GM18508 (cell line): ENCODE measurements at regions not wholly inside any gene's neighbourhood (a gene's known extent, or its start where the extent isn't known, plus 50 kb on each side); places are given as distances from the start of the nearest gene placed in this dataset.

Experiments used
- ATAC-seq: cut with Tn5 transposase; IDR thresholded peaks from one replicate; pipeline ENCODE4 v1.9.1; 2021; ENCODE audit warnings: moderate number of reproducible peaks; ENCODE audit not compliant: insufficient read depth, unreplicated experiment

DNA sequence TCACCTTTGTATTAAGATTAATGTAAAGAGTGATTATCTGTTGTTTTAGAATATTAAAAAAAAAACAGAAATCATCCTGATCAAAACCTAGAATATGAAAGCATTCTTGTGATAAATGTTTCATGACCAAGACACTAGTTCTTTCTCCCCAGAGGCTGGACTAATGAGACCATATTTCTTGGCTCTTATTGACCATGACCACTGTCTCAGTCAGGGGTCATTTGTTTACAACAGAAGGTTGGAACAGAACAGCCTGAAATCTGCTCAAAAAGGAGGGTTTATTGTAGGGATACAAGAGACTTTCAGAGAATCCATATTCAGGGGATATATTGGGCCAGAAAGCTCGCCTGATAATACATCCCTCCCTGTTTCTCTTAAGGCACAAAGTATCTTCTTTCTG, 87.7 kb downstream of the TMEM30B start:
- no peak for ATAC-seq

DNA sequence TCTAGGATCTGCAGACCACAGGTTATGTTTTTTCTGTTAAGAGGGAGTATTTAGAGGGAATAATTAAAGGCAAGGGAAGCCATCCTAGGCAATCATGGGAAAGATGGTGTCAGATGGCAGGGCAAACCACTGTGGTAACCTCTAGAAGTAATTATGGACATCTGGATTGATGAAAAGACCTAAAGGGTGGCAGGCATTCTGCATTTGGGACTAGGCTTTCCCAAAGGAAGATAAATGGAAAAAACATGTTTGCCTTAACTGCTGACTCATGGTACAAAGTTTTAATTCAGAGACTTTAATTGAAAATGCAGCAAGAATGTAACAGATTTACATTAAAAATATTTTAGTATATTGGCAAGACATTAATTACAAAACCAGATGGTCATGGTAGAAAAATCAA, 88.1 kb downstream of the TMEM30B start:
- no peak for ATAC-seq

DNA sequence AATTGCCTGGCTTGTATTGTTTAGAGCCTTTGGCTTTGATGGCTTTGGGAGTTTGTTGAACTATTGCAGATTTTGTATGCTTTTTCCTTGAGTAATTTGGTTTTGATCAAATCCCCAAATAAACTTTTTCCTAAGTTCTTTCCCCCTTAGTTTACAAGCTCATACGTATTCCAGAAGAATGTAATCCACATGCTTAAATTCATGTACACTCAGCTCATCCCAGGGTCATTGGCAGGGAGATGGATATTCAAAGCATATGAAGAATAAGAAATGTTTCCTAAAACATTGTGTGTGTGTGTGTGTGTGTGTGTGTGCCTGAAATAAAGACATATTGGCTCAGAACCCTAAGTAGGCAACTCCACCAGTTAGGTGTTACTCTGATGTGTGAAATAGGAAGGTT, 89.4 kb downstream of the TMEM30B start:
- ATAC-seq, result no peak

DNA sequence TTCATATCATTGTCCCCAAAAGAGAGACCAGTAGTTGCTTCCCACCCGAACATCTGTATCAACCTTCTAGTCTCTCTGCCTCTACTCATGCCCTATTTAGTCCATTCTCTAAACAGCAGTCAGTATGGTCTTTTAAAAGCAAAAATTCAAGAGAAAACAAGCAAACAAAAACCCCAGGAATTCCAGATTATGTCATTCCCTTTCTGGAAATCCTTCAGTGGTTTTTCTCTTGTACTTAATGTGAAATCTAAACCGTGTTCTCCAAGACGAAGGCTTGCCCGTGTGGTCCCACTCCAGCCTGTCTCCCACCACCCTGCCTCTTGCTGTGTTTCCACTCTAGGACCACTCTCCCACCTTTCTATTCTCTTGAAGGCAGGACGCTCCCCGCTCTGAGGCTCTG, 90.8 kb downstream of the TMEM30B start:
- no peak for ATAC-seq

DNA sequence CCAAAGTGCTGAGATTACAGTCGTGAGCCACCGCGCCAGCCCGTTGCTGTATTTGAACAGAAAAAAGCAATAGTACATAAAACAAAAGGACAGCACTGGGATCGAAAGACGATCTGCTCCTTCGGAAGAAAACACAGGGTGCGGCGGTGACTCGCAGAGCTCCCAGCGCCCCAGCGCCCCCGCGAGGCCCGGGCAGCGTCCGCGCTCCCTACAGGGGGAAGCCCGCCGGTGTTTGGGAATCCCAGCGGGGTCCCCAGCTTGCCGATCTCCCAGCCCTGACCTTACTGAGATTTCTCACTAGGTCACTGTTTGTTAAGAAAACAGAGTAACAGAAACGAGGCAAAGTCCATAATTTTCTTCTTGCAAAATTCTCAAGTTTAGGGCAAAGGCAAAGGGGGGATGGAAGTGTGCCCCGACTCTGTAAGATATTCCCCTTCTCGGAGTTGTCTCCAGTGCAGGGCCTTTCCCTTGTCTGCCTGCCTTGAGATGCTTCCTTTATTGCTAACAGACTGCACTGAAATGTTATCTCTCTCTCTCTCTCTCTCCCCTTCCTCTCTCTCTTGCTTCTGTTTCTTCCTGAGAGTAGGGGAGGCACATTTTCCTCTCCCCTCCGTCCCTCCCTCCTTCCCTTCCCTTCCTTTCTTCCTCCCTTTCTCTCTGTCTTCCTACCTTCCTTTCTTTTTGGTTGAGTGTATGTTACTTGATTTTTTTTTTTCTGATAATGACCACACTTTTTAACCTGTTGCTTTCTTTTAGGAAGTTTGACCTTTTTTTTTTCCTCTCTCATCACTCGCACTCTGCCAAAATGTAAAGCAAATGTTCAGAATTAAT, 91.9 kb downstream of the TMEM30B start:
- ATAC-seq, result no peak

DNA sequence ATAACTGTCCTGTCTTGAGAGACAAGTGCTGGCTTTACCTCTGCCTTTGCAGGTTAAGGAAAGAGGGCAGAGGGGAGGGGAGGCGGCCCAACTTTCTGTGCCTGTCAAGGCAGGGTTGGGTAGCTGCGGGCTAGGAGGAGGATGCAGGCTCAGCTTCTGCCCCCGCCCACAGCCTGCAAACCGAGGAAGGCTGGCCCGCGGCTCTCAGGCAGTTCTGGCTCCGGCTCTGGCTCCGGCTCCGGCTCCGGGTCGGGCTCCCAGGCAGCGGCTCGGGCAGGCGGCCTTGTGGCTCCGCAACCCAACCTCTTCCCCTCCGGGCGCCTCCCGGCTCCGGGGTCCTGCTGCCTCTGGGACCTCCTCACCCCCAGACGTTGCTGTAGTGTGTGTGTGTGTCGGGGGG, 92.9 kb downstream of the TMEM30B start:
- ATAC-seq, result no peak

DNA sequence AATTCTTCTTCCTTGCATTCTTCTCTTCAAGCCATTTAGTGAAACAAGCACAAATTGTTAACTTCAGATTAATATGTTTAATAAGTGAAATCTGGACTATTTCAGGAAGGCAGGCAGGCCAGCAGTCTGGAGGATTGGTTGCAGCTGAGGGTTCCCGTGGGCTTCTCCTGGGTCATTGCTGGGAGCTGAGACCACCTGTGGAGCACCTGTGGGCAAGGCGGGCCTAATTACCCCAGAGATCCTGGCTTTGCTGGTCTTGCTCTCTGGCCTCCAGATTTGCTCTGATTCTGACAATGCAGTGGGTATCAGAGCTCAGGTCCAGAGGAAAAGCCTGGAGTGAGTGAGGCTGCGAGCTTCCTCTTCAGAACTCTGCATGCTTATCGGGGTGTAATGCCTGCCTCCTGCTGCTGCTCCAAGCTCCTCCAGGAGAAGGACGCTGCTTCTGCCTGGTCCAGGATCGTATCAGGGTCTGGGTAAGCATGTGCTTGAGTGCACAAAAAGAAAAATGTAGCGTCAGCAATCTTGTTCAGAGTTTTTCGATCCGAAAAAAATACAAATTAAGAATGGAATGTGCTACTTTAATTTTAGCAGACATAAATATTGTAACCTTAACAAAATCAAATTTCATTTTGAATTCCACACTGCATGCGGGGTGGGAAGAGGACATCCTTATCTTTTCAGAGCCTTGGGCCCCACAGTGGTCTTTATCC, 93.8 kb downstream of the TMEM30B start:
- no peak for ATAC-seq

DNA sequence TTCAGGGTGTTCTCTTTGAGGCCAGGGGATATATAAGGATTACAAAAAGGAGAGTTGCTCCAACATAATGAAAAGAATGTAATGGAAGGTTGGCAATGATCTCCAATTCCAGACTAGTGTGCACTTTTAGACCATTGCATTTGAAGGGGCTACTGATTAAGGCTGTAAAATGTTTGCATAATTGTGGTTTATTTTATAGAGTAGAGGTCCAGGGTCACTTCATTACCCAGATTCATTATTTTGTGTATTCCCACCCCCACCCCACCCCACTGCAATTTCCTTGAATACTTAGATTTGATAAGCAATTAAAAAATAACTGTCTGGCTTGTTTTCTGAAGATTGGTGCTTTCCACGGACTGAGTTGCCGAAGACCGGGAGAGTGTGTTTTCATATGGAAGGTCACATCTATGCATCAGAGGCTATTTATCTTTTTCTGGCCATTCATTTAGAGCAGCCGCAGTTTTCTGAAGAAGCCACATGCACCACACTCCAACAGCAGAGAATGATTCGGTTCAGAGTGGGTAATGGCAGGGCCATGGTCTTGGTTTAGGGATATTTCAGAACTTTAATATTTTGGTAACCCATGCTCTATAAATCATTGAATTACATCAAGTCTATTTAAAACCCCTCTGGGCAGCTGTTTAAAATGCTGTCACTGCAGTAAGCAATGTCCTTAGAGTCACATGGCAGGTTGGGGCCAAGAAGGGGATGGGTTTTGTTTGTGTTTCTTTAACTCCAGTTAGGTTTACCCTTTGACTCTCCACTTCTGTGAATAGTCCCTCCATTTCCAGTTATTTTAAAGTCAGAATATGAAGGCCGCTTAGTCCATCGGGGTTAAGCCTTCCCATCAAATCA, 94.6 kb downstream of the TMEM30B start:
- no peak for ATAC-seq

DNA sequence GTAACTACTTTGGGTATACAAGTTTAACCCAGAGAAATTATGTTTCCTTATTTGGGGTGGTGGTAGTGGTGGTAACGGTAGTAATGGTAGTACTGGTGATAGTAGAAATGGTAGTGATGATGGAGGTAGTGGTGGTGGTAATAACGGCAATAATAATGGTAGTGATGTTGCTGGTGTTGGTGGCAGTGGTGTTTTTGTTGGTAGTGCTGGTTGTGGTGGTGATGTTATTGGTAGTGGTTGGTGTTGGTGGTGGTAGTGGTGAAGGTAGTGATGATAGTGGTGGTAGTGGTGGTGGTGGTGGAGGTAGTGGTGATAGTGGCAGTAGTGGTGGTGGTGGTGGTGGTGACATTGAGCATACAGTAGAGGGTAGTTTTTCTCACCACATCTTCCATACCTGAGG, 95.6 kb downstream of the TMEM30B start:
- no peak for ATAC-seq

DNA sequence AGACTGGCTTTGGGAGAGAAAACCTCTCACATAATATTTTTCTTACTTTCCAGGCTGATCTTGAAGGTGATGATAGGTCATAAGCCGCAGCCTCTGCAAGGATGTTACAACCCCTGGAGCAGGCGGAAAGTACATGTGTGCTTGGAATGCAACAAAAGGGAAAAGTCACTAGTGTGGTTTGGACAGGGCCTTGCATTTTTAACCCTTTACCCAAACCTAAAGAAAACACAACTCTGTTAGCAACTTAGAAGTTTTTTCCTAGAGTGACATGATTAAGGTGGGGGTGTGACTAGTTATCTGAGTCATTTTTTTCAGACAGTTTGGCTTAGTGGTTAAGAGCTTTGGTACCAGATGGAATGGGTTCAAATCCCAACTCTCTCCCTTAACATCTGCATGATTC, 97.0 kb downstream of the TMEM30B start:
- no peak for ATAC-seq

DNA sequence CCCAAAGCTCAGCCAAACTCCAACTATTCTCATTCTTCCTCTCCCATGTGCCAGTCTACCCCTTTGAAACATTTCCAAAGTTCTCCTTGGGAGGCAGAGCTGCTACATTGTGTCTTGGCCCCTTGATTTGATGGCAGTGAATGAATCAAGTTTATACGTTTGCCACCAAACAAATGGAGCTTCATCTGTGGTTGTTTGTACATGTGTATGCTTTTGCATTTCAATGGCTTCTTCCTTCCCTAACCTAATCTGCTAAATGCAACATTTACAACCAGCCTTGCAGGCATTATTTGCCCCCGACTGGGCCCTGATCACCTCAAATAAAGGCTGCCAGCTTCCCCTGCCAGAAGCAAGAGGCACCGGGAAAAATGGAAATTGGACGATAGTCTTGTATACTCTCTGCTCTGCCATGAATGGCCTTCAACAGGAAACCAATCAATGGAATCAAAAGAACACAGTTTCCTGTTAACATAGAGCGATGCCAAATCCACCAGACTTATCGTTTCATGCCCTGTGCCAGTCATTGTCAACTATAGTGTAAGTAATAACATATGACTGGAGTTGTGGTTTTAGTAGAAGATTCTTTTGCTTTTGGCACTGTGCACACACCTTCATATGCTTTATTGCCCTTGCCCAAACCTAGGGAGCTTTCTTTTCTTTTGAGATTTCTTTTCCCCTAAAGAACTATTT, 97.8 kb downstream of the TMEM30B start:
- no peak for ATAC-seq

DNA sequence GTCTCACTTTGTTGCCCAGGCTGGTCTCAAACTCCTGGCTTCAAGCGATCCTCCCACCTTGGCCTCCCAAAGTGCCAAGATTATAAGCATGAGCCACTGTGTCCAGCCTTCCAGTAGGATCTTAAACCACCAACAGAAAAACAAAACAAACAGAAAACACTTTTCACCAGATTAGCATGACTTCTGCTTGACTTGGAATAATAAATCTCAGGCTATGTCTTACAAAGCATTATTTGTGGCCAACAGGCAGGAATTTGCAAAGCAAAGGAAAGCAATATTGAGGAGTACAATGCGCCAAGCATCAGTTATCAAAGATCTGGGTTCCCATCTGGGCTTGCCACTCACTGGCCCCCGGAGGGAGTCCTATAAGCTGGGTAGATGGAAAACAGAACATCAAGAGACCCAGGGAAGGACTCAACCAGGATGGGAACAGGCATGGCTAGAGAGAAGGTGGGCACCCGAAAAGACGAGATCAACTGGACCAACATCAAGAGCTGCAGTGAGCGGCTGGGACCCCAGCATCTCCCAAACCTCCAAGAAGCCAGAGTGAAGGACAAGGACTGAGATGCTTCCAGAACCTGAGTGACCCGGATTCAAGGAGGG, 101.2 kb downstream of the TMEM30B start:
- no peak for ATAC-seq

DNA sequence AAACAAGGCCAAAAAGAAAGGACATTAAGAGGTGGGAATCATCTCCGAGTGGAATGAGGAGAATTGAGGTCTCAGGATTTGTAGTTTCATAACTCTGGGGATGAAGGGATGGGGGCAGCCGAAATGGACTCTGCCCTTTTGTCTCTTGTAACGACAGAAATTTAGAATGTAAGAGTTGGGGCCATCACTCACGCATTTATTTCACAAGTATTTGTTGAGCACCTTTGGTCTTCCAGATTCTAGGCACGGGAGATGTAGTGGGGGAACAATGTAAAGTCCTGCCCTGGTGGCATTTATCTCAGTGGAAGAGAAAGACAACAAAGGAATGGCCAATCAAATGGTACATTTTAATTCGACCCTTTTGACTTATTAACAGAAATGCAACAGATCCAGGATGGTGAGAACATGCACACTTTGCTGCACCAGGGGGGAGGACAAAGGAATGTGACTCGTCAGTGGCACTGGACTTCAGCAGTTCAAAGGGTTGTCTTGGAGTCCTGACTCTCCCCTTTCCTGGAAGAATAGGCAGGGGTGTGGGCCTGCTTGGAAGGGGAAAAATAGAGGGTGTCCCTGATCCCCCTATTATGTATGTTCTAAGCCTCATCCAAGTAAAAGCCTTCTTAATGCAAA, 102.0 kb downstream of the TMEM30B start:
- no peak for ATAC-seq

DNA sequence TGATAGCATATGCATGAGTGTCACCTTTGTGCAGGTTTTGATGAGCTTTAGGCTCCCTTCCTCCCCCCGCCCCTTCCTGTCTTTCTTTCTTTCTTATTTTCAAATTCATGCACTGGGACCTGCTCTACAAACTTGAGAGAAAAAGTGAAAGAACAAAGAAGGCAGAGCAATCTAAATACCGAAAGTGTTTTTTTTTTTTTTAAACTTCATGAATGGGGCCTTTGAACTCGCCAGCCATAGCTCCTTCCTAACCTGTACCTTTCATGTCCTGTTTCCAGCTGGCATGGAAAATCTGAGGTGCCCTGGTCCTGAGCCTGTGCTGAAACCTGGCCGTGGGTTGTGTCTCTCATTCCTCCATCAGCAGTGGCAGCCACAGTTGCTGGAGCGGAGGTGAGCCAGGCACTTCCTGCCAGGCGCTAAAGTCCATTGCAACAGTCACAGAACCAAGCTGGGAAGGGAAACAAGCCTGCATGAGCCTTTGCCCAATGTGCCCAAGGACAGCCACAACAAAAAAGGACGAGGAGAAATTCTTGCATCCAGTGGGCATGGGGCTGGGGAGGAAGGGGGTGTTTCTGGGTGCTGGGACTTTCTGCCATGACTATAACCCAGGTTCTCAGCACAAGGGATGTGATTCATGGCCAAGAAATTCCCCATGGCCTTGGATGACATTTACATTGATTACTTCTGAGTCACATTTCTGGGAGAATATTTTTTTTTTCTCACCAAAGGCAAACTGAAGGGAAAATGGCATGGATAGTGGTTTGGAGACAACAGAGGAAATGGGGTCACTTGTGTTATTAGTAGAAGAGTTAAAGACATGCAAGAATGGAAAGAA, 102.7 kb downstream of the TMEM30B start:
- no peak for ATAC-seq

DNA sequence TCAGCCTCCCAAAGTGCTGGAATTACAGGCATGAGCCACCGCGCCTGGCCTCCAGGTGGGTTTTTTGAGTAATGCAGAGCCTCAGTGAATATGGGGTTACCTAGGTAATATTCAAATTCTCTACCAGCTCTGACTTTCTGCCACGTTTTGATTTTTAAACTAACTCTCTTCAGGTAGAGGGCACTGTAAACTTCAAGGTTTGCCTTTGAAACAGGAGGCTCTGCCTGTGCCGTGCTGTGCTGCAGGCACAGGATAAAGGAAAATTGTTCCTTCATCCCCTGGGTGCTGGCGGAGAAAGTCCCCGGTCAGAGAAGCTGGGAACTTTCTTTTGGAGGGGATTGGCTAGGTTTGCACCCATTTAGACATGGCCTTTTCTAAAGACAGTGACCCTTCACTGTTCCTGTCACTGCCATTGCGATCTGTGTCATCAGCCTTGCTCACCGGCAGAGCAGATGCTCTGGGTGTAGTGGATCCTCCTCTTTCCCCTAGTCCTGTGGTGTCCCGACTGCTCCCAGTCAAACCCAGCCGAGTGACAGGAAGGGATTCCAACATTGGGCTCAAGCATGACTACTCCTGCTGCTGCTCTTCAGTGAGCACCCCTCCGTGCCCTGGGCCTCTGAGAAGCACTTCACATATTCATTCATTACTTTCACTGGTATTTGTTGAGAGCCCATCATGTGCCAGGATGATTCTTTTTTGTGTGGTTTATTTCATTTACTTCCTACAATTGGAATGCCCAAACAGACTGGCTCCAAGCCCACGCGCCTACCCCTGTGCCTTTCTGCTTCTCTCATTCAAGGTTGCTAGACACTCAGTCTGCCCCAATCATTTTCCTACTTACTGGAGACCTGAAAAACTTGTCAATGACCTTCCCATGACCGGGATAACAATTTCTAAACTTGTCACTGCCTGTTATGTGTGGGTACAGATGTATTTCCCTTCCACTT, 103.6 kb downstream of the TMEM30B start:
- ATAC-seq, result no peak

DNA sequence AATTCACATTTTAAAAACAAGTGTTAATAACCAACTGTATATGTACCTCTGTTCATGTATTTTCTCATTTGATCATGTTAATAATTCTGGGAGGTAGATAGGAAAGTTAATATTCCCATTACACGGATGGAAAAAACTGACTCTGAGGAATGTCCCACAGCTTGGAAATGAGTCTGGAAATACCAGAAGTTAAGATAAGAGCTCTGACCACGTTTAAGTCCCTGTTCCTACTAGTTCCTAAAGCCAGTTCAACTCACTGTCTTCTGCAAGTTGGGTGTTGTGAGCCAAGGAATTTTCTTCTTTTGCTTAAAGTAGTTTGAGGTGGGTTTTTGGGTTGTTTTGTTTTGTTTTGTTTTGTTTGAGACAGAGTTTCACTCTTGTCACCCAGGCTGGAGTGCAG, 104.5 kb downstream of the TMEM30B start:
- no peak for ATAC-seq

DNA sequence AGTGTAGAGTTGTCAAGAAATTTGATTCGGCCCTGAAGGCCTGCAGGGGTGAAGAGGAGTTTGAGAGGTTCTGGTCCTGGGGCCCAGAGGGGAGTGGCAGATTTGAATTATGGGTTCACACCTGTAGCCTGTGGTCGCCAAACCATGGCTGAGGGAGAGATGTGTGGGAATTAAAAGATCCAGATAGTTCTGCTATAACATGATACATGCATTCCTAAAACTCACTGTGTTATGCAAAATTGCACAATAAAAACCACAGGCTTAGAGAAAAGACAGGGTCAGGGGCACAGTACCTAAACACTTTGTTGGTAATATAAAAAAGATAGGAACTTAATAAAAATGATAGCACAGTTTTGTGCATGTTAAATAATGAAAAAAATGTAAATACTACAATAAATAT, 106.2 kb downstream of the TMEM30B start:
- no peak for ATAC-seq

DNA sequence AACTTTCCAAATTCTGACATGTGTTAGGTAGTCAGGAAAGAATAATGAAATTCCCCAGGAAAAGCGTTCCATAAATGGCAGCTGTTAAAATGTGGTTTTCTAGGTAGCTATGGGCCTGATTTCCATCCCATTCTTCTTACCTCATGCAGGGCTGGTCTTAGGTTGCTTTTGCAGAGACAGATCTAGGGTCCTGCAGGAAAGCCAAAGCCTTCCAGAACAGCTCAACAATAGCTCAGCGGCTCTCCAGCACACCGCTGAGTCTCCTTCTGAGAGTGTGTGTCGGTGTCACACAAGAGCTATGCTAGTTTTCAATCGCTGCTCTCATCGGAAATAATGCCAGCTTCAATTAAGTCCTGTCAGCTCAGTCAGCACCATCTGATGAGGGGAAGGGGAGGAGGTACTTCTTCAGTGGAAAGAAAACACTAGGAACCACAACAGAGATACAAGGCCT, 106.7 kb downstream of the TMEM30B start:
- ATAC-seq, result no peak
